OCI-LY3 (cell line): ENCODE measurements at regions not wholly inside any gene's neighbourhood (a gene's known extent, or its start where the extent isn't known, plus 50 kb on each side); places are given as distances from the start of the nearest gene placed in this dataset.
"Not testable (repeated sequence)": the region's sequence is repeated elsewhere in the genome, so short reads cannot be mapped to it uniquely, and the experiment has no call there.

Experiments
- H2AFZ ChIP-seq: fragments of 200-600, 300-600 bp; shearing (Covaris generic); 2 replicates; pipeline ENCODE4 v1.6.0; 2014; ENCODE audit warnings: antibody characterized with exemption, low read depth, low read length
- H3K27ac ChIP-seq: fragments of 200-600, 300-600 bp; sonication (generic); 2 replicates; pipeline ENCODE4 v1.5.1; 2014; ENCODE audit warnings: mild to moderate bottlenecking, low read length, moderate library complexity, mixed read lengths
- H3K27me3 ChIP-seq: fragments of 200-600, 300-600 bp; sonication (generic); 2 replicates; pipeline ENCODE4 v1.6.1; 2014; ENCODE audit warnings: low read depth, low read length, mixed read lengths
- H3K36me3 ChIP-seq: fragments of 200-600, 300-600 bp; sonication (generic); replicated peaks from 2 replicates; pipeline ENCODE3; 2014; ENCODE audit warnings: low read depth, low read length, mixed read lengths
- H3K4me1 ChIP-seq: fragments of 300-600, 200-600 bp; sonication (generic); 2 replicates; pipeline ENCODE4 v1.6.1; 2014; ENCODE audit warnings: low read length, mixed read lengths
- H3K4me2 ChIP-seq: fragments of 200-600, 300-600 bp; sonication (generic); 2 replicates; pipeline ENCODE4 v1.6.1; 2014; ENCODE audit warnings: low read length, mixed read lengths
- H3K4me3 ChIP-seq: fragments of 300-600, 200-600 bp; sonication (generic); 2 replicates; pipeline ENCODE4 v1.5.1; 2014; ENCODE audit warnings: antibody characterized with exemption, mild to moderate bottlenecking, low read length, moderate library complexity
- H3K79me2 ChIP-seq: fragments of 300-600, 200-600 bp; shearing (Covaris generic); 2 replicates; pipeline ENCODE4 v1.6.1; 2014; ENCODE audit warnings: mild to moderate bottlenecking, low read length, mixed read lengths
- H3K9ac ChIP-seq: fragments of 300-600, 200-600 bp; shearing (Covaris generic); 2 replicates; pipeline ENCODE4 v1.6.0; 2014; ENCODE audit warnings: mild to moderate bottlenecking, low read length, moderate library complexity
- H3K9me3 ChIP-seq: fragments of 200-600, 300-600 bp; shearing (Covaris generic); 2 replicates; pipeline ENCODE4 v1.6.1; 2014; ENCODE audit warnings: low read length, mixed read lengths; ENCODE audit not compliant: insufficient read depth
- H4K20me1 ChIP-seq: fragments of 200-600, 300-600 bp; sonication (generic); 2 replicates; pipeline ENCODE4 v1.6.1; 2016; ENCODE audit warnings: low read length, mixed read lengths; ENCODE audit not compliant: insufficient read depth
- CTCF ChIP-seq: fragments of 200-600, 300-600 bp; sonication (generic); IDR thresholded peaks from 2 replicates; pipeline ENCODE4 v1.5.1; 2014; ENCODE audit warnings: antibody characterized with exemption, low read length, low read depth
- EZH2phosphoT487 ChIP-seq: fragments of 200-600 bp; shearing (Covaris generic); IDR thresholded peaks from 2 replicates; pipeline ENCODE4 v1.6.1; 2018; ENCODE audit warnings: antibody characterized with exemption, mixed run types, low read depth

GRCh38 chr5:18653216-18653752 is 1019.0 kb downstream of the TAF11L14 start:
- Histone ChIP-seq H4K20me1 (no peaks in the 10 kb centered on the region), H3K4me2 (no peak overlapping the region), H3K36me3 (no peaks in the 10 kb centered on the region), H3K27me3 (no peaks in the 10 kb centered on the region), H3K9ac (no peak overlapping the region), H3K27ac (no peak overlapping the region), H3K9me3 (no peaks in the 10 kb centered on the region), H3K79me2 (no peaks in the 10 kb centered on the region), H3K4me3 (no peak overlapping the region), H2AFZ (no peak overlapping the region), H3K4me1 (no peaks in the 10 kb centered on the region)
- no peak for TF ChIP-seq EZH2phosphoT487
- TF ChIP-seq CTCF: no peak

GRCh38 chr5:18660511-18660910 is 1026.3 kb downstream of the TAF11L14 start:
- no peak overlapping the region for H3K4me3 ChIP-seq
- no peak overlapping the region for H3K4me2 ChIP-seq
- no peak for TF ChIP-seq EZH2phosphoT487
- TF ChIP-seq CTCF: no peak
- H3K27me3 ChIP-seq: no peaks in the 10 kb centered on the region
- no peaks in the 10 kb centered on the region for H3K4me1 ChIP-seq
- no peaks in the 10 kb centered on the region for H3K36me3 ChIP-seq
- no peaks in the 10 kb centered on the region for H3K9me3 ChIP-seq
- no peak overlapping the region for H3K9ac ChIP-seq
- no peak overlapping the region for H3K27ac ChIP-seq
- H2AFZ ChIP-seq: no peak overlapping the region
- no peaks in the 10 kb centered on the region for H3K79me2 ChIP-seq
- no peaks in the 10 kb centered on the region for H4K20me1 ChIP-seq

GRCh38 chr5:18662231-18662630 is 1028.0 kb downstream of the TAF11L14 start:
- no peak overlapping the region for H3K27ac ChIP-seq
- TF ChIP-seq CTCF: no peak
- TF ChIP-seq EZH2phosphoT487: no peak
- H3K9me3 ChIP-seq: no peaks in the 10 kb centered on the region
- no peak overlapping the region for H3K4me3 ChIP-seq
- no peaks in the 10 kb centered on the region for H3K27me3 ChIP-seq
- H3K4me1 ChIP-seq: no peaks in the 10 kb centered on the region
- no peak overlapping the region for H3K4me2 ChIP-seq
- no peaks in the 10 kb centered on the region for H4K20me1 ChIP-seq
- H3K36me3 ChIP-seq: no peaks in the 10 kb centered on the region
- H2AFZ ChIP-seq: no peak overlapping the region
- H3K79me2 ChIP-seq: no peaks in the 10 kb centered on the region
- no peak overlapping the region for H3K9ac ChIP-seq

GRCh38 chr5:18674212-18674611 is 1040.0 kb downstream of the TAF11L14 start:
- H3K36me3 ChIP-seq, H3K79me2 ChIP-seq, H3K9ac ChIP-seq, H3K9me3 ChIP-seq, H3K4me1 ChIP-seq, H4K20me1 ChIP-seq, H3K27me3 ChIP-seq, H3K4me2 ChIP-seq, H2AFZ ChIP-seq, H3K4me3 ChIP-seq, H3K27ac ChIP-seq: not testable (repeated sequence)

GRCh38 chr5:18675041-18675440 is 1040.8 kb downstream of the TAF11L14 start:
- Histone ChIP-seq H3K9ac (no peak overlapping the region), H3K4me1 (no peaks in the 10 kb centered on the region), H4K20me1 (no peaks in the 10 kb centered on the region), H3K9me3 (no peaks in the 10 kb centered on the region), H3K4me2 (no peak overlapping the region), H3K36me3 (no peaks in the 10 kb centered on the region), H3K4me3 (no peak overlapping the region), H2AFZ (no peak overlapping the region), H3K79me2 (no peaks in the 10 kb centered on the region), H3K27me3 (no peaks in the 10 kb centered on the region), H3K27ac (no peak overlapping the region)
- TF ChIP-seq CTCF: no peak
- TF ChIP-seq EZH2phosphoT487: no peak
